ENCODE measurements at regions not wholly inside any gene's neighbourhood (a gene's known extent, or its start where the extent isn't known, plus 50 kb on each side); places are given as distances from the start of the nearest gene placed in this dataset.
"Not testable (repeated sequence)": the region's sequence is repeated elsewhere in the genome, so short reads cannot be mapped to it uniquely, and the experiment has no call there.

- no peaks in the 10 kb centered on the region for H3K9me3 ChIP-seq
- intact Hi-C loops (cut with DNase I) = no loop called here
- peaks cover 0 to 4% (median 0%) of the 10 kb centered on the region in 3 donors for H3K4me1 ChIP-seq
- no peaks in the 10 kb centered on the region for H3K36me3 ChIP-seq
- WGBS, 2 donors = 58% methylated on average over 6 to 7 of the region's 7 CpGs
- H3K4me3 ChIP-seq = no peak overlapping the region
- peaks cover 0 to 4% (median 0%) of the 10 kb centered on the region in 4 donors for H3K27me3 ChIP-seq
- no peak for TF ChIP-seq POLR2A (IDR thresholded peaks at IDR 0.05)
- TF ChIP-seq CTCF (IDR thresholded peaks at IDR 0.05) = no peak
- no peak overlapping the region for H3K27ac ChIP-seq
- no peak for DNase-seq
These were observed 121.3 kb upstream of the CCND2 start for GRCh38 chr12:4152145-4152795.

DNA sequence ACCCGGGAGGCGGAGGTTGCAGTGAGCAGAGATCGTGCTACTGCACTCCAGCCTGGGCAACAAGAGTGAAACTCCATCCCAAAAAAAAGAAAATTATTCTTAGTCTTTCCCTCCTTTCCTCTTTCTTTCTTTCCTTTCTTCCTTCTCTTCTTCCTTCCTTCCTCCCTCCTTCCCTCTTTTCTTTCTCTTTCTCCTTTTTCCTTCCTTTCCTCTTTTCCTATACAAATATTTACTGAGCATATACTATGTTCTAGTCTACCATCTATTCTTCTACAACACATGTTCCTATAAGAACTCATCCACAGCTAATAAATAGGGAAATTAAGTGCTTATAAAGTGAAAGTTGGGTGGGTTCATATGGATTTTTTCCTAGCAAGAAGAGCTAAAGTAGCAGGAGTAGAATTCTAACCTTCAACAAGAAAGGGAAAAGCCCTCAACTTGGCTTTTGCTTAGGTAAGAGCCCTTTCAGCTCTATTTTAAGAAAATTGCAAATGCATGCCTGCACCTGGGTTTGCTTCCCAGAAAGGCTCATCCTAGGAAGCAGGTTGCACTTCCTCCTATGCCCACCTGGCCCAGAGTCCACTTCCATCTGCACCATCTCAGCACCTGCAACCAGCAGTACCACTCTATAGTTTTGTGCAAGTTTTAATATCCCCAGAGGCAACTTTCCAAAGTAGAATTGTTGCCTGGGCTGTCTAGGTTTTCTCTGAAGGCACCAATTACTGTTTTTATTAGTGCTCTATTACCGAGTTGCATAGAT lies 122.0 kb upstream of the CCND2 start:
- WGBS, 2 donors = 83 to 84% methylated on average over 4 of the region's 4 CpGs
- no peaks in the 10 kb centered on the region for H3K9me3 ChIP-seq
- H3K36me3 ChIP-seq = no peaks in the 10 kb centered on the region
- peaks cover 0 to 4% (median 0%) of the 10 kb centered on the region in 4 donors for H3K27me3 ChIP-seq
- TF ChIP-seq CTCF (IDR thresholded peaks at IDR 0.05) = no peak
- no peak for TF ChIP-seq POLR2A (IDR thresholded peaks at IDR 0.05)
- no peak overlapping the region for H3K27ac ChIP-seq
- intact Hi-C loops (cut with DNase I) = no loop called here
- no peak overlapping the region for H3K4me3 ChIP-seq
- no peak for DNase-seq
- peaks cover 0 to 4% (median 0%) of the 10 kb centered on the region in 3 donors for H3K4me1 ChIP-seq

DNA sequence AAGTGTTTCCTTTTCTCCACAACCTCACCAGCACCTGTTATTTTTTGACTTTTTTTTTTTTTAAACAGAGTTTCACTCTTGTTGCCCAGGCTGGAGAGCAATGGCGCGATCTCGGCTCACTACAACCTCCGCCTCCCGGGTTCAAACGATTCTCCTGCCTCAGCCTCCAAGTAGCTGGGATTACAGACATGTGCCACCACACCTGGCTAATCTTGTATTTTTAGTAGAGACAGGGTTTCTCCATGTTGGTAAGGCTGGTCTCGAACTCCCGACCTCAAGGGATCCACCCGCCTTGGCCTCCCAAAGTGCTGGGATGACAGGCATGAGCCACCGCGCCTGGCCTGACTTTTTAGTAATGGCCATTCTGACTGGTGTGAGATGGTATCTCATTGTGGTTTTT lies 123.2 kb upstream of the CCND2 start:
- H3K4me1 ChIP-seq; H3K27me3 ChIP-seq; H3K36me3 ChIP-seq; H3K27ac ChIP-seq; H3K9me3 ChIP-seq; DNase-seq; H3K4me3 ChIP-seq; intact Hi-C loops (cut with DNase I): not testable (repeated sequence)
- 89 to 94% methylated on average over 11 of the region's 11 CpGs for WGBS, 2 donors

- intact Hi-C loops (cut with DNase I) = no loop called here
- Histone ChIP-seq H3K4me3 (no peak overlapping the region), H3K27ac (no peak overlapping the region), H3K4me1 (peaks cover 0 to 2% (median 0%) of the 10 kb centered on the region in 3 donors), H3K27me3 (peaks cover 0 to 4% (median 0%) of the 10 kb centered on the region in 4 donors), H3K36me3 (no peaks in the 10 kb centered on the region), H3K9me3 (no peaks in the 10 kb centered on the region)
- WGBS, 2 donors = 38 to 46% methylated on average over 5 of the region's 5 CpGs
- peak; percentile 30 for DNase-seq
- TF ChIP-seq POLR2A (IDR thresholded peaks at IDR 0.05) (no peak), CTCF (IDR thresholded peaks at IDR 0.05) (no peak)
These were observed 125.0 kb upstream of the CCND2 start for GRCh38 chr12:4148418-4149056.

GRCh38 chr12:4147031-4147481 lies 126.5 kb upstream of the CCND2 start:
- DNase-seq = no peak
- no peak overlapping the region for H3K27ac ChIP-seq
- TF ChIP-seq CTCF (IDR thresholded peaks at IDR 0.05) (no peak), POLR2A (IDR thresholded peaks at IDR 0.05) (no peak)
- 63 to 77% methylated on average over 3 to 7 of the region's 7 CpGs for WGBS, 2 donors
- H3K4me3 ChIP-seq = no peak overlapping the region
- H3K36me3 ChIP-seq = no peaks in the 10 kb centered on the region
- H3K27me3 ChIP-seq = peaks cover 0 to 4% (median 0%) of the 10 kb centered on the region in 4 donors
- H3K9me3 ChIP-seq = no peaks in the 10 kb centered on the region
- peaks cover 0 to 14% (median 4%) of the 10 kb centered on the region in 3 donors for H3K4me1 ChIP-seq
- intact Hi-C loops (cut with DNase I) = no loop called here
